Mesendoderm (in vitro differentiated cells): ENCODE measurements at regions not wholly inside any gene's neighbourhood (a gene's known extent, or its start where the extent isn't known, plus 50 kb on each side); places are given as distances from the start of the nearest gene placed in this dataset.

Experiments used
- DNase-seq: peaks from one replicate; pipeline ENCODE4 v3.0.0; 2013
- H2AK5ac ChIP-seq: 2 replicates; pipeline ENCODE4 v1.6.1; 2013; ENCODE audit warnings: low read length, inconsistent platforms
- H2BK120ac ChIP-seq: 2 replicates; pipeline ENCODE4 v1.6.1; 2013; ENCODE audit warnings: low read depth, mild to moderate bottlenecking, low read length, moderate library complexity, mixed read lengths
- H2BK15ac ChIP-seq: replicated peaks from 2 replicates; pipeline ENCODE4 v1.6.1; 2013; ENCODE audit warnings: low read depth, mild to moderate bottlenecking, moderate library complexity
- H2BK5ac ChIP-seq: 2 replicates; pipeline ENCODE4 v1.6.1; 2013; ENCODE audit warnings: low read length, inconsistent platforms
- H3K18ac ChIP-seq: 2 replicates; pipeline ENCODE4 v1.6.1; 2013; ENCODE audit warnings: mild to moderate bottlenecking, low read length, mixed read lengths
- H3K23ac ChIP-seq: one replicate; pipeline ENCODE4 v1.6.1; 2013; ENCODE audit warnings: low read length
- H3K27ac ChIP-seq: 2 replicates; pipeline ENCODE4 v1.5.1; 2013; ENCODE audit warnings: low read depth, mild to moderate bottlenecking, inconsistent platforms, low read length, moderate library complexity
- H3K27me3 ChIP-seq: 2 replicates; pipeline ENCODE4 v1.6.1; 2013; ENCODE audit warnings: low read length, control low read depth, mild to moderate bottlenecking, inconsistent platforms; ENCODE audit not compliant: insufficient read depth, poor library complexity
- H3K36me3 ChIP-seq: 2 replicates; pipeline ENCODE4 v1.6.1; 2013; ENCODE audit warnings: low read length, inconsistent platforms; ENCODE audit not compliant: control insufficient read depth, insufficient read depth
- H3K4ac ChIP-seq: one replicate; pipeline ENCODE4 v1.6.1; 2013; ENCODE audit warnings: low read depth, mild to moderate bottlenecking, low read length, moderate library complexity
- H3K4me1 ChIP-seq: 2 replicates; pipeline ENCODE4 v1.6.1; 2013; ENCODE audit warnings: low read depth, low read length, inconsistent platforms; ENCODE audit not compliant: control insufficient read depth
- H3K4me2 ChIP-seq: 2 replicates; pipeline ENCODE4 v1.6.1; 2013; ENCODE audit warnings: low read length
- H3K4me3 ChIP-seq: 2 replicates; pipeline ENCODE4 v1.5.1; 2013; ENCODE audit warnings: mild to moderate bottlenecking, low read length
- H3K56ac ChIP-seq: one replicate; pipeline ENCODE4 v1.6.1; 2013; ENCODE audit warnings: low read length
- H3K79me1 ChIP-seq: 2 replicates; pipeline ENCODE4 v1.6.1; 2013; ENCODE audit warnings: low read length, inconsistent platforms
- H3K79me2 ChIP-seq: 2 replicates; pipeline ENCODE4 v1.6.1; 2013; ENCODE audit warnings: mild to moderate bottlenecking, low read length; ENCODE audit not compliant: control insufficient read depth, insufficient read depth
- H3K9ac ChIP-seq: 2 replicates; pipeline ENCODE4 v1.6.1; 2013; ENCODE audit warnings: low read length, inconsistent platforms
- H4K5ac ChIP-seq: one replicate; pipeline ENCODE4 v1.6.1; 2013; ENCODE audit warnings: low read length
- H4K8ac ChIP-seq: one replicate; pipeline ENCODE4 v1.6.1; 2013; ENCODE audit warnings: low read depth, mild to moderate bottlenecking, control low read depth, low read length, moderate library complexity
- WGBS: extraction: QIAGEN DNeasy Blood & Tissue Kit; methylation state at CpG from one replicate; pipeline ENCODE4 v1.1.7; 2013; ENCODE audit warnings: low lambda C conversion rate, missing lambda C conversion rate; ENCODE audit not compliant: insufficient coverage; ENCODE audit errors: extremely low coverage; 5-methylcytosine and 5-hydroxymethylcytosine counted together

GRCh38 chr1:82507011-82507410 lies 706.3 kb downstream of the ADGRL2 start:
- no peak for DNase-seq
- no peak overlapping the region for H3K56ac ChIP-seq
- H4K8ac ChIP-seq: no peak overlapping the region
- no peaks in the 10 kb centered on the region for H3K79me2 ChIP-seq
- H3K27me3 ChIP-seq: no peaks in the 10 kb centered on the region
- no peak overlapping the region for H3K27ac ChIP-seq
- no peaks in the 10 kb centered on the region for H3K4me1 ChIP-seq
- H3K9ac ChIP-seq: no peak overlapping the region
- H3K23ac ChIP-seq: no peak overlapping the region
- H3K4ac ChIP-seq: no peak overlapping the region
- no peak overlapping the region for H2BK5ac ChIP-seq
- H3K4me3 ChIP-seq: no peak overlapping the region
- H2BK120ac ChIP-seq: no peak overlapping the region
- no peak overlapping the region for H2BK15ac ChIP-seq
- no peak overlapping the region for H4K5ac ChIP-seq
- WGBS: no CpG with 5 or more reads among the region's 1 CpG
- H3K4me2 ChIP-seq: no peak overlapping the region
- no peak overlapping the region for H2AK5ac ChIP-seq
- no peaks in the 10 kb centered on the region for H3K36me3 ChIP-seq
- H3K18ac ChIP-seq: no peak overlapping the region
- H3K79me1 ChIP-seq: no peaks in the 10 kb centered on the region

GRCh38 chr1:82503822-82504221 lies 703.1 kb downstream of the ADGRL2 start:
- H3K27ac ChIP-seq: no peak overlapping the region
- no peak overlapping the region for H2BK5ac ChIP-seq
- no peak overlapping the region for H3K23ac ChIP-seq
- H3K56ac ChIP-seq: no peak overlapping the region
- no peaks in the 10 kb centered on the region for H3K27me3 ChIP-seq
- H2BK120ac ChIP-seq: no peak overlapping the region
- H2AK5ac ChIP-seq: no peak overlapping the region
- no peaks in the 10 kb centered on the region for H3K79me2 ChIP-seq
- H3K4ac ChIP-seq: no peak overlapping the region
- no peak overlapping the region for H2BK15ac ChIP-seq
- H4K5ac ChIP-seq: no peak overlapping the region
- H3K4me3 ChIP-seq: no peak overlapping the region
- no peak overlapping the region for H3K4me2 ChIP-seq
- no peaks in the 10 kb centered on the region for H3K36me3 ChIP-seq
- H4K8ac ChIP-seq: no peak overlapping the region
- no peak overlapping the region for H3K18ac ChIP-seq
- no peak overlapping the region for H3K9ac ChIP-seq
- no CpG with 5 or more reads among the region's 1 CpG for WGBS
- H3K4me1 ChIP-seq: no peaks in the 10 kb centered on the region
- no peak for DNase-seq
- H3K79me1 ChIP-seq: no peaks in the 10 kb centered on the region

GRCh38 chr1:82499022-82499421 lies 698.3 kb downstream of the ADGRL2 start:
- Histone ChIP-seq H3K4me2 (no peak overlapping the region), H3K56ac (no peak overlapping the region), H3K36me3 (no peaks in the 10 kb centered on the region), H3K79me2 (no peaks in the 10 kb centered on the region), H3K27me3 (no peaks in the 10 kb centered on the region), H3K79me1 (no peaks in the 10 kb centered on the region), H4K5ac (no peak overlapping the region), H2AK5ac (no peak overlapping the region), H2BK120ac (no peak overlapping the region), H3K9ac (no peak overlapping the region), H3K4me1 (no peaks in the 10 kb centered on the region), H3K4ac (no peak overlapping the region), H2BK15ac (no peak overlapping the region), H3K27ac (no peak overlapping the region), H2BK5ac (no peak overlapping the region), H3K4me3 (no peak overlapping the region), H4K8ac (no peak overlapping the region), H3K23ac (no peak overlapping the region), H3K18ac (no peak overlapping the region)
- DNase-seq: no peak

GRCh38 chr1:82494117-82494516 lies 693.4 kb downstream of the ADGRL2 start:
- WGBS: no CpG with 5 or more reads among the region's 3 CpGs

GRCh38 chr1:82492159-82492558 lies 691.4 kb downstream of the ADGRL2 start:
- H2BK120ac ChIP-seq: no peak overlapping the region
- no peak overlapping the region for H3K9ac ChIP-seq
- no peaks in the 10 kb centered on the region for H3K79me1 ChIP-seq
- no peak overlapping the region for H2BK5ac ChIP-seq
- no peak overlapping the region for H4K5ac ChIP-seq
- no peaks in the 10 kb centered on the region for H3K36me3 ChIP-seq
- no peak overlapping the region for H3K56ac ChIP-seq
- DNase-seq: no peak
- no peak overlapping the region for H3K4me2 ChIP-seq
- H4K8ac ChIP-seq: no peak overlapping the region
- no peak overlapping the region for H3K27ac ChIP-seq
- no peaks in the 10 kb centered on the region for H3K79me2 ChIP-seq
- no CpG with 5 or more reads among the region's 2 CpGs for WGBS
- no peak overlapping the region for H2AK5ac ChIP-seq
- no peak overlapping the region for H2BK15ac ChIP-seq
- H3K23ac ChIP-seq: no peak overlapping the region
- H3K4me3 ChIP-seq: no peak overlapping the region
- H3K4me1 ChIP-seq: no peaks in the 10 kb centered on the region
- no peak overlapping the region for H3K4ac ChIP-seq
- no peaks in the 10 kb centered on the region for H3K27me3 ChIP-seq
- H3K18ac ChIP-seq: peak overlapping the region; percentile 75

More at GRCh38 chr1:82494117-82494516, 693.4 kb downstream of the ADGRL2 start:
- Histone ChIP-seq H3K9ac (no peak overlapping the region), H2BK15ac (no peak overlapping the region), H2AK5ac (no peak overlapping the region), H2BK5ac (no peak overlapping the region), H3K4me3 (no peak overlapping the region), H3K27me3 (no peaks in the 10 kb centered on the region), H4K8ac (no peak overlapping the region), H3K23ac (no peak overlapping the region), H3K27ac (no peak overlapping the region), H3K4me1 (no peaks in the 10 kb centered on the region), H2BK120ac (no peak overlapping the region), H3K56ac (no peak overlapping the region), H3K18ac (no peak overlapping the region), H4K5ac (no peak overlapping the region), H3K36me3 (no peaks in the 10 kb centered on the region), H3K79me2 (no peaks in the 10 kb centered on the region), H3K4ac (no peak overlapping the region), H3K79me1 (no peaks in the 10 kb centered on the region), H3K4me2 (no peak overlapping the region)
- DNase-seq: no peak

GRCh38 chr1:82491301-82492048 lies 690.7 kb downstream of the ADGRL2 start:
- no peak overlapping the region for H2AK5ac ChIP-seq
- H3K27me3 ChIP-seq: no peaks in the 10 kb centered on the region
- H3K36me3 ChIP-seq: no peaks in the 10 kb centered on the region
- no peak overlapping the region for H3K18ac ChIP-seq
- no peak for DNase-seq
- H2BK15ac ChIP-seq: no peak overlapping the region
- H4K5ac ChIP-seq: no peak overlapping the region
- H2BK120ac ChIP-seq: no peak overlapping the region
- no peak overlapping the region for H3K23ac ChIP-seq
- no peak overlapping the region for H3K56ac ChIP-seq
- no peaks in the 10 kb centered on the region for H3K79me2 ChIP-seq
- no peak overlapping the region for H3K9ac ChIP-seq
- no peak overlapping the region for H3K4me3 ChIP-seq
- no peak overlapping the region for H3K4ac ChIP-seq
- H3K4me2 ChIP-seq: no peak overlapping the region
- H2BK5ac ChIP-seq: no peak overlapping the region
- H3K27ac ChIP-seq: no peak overlapping the region
- WGBS: no CpG with 5 or more reads among the region's 2 CpGs
- H3K4me1 ChIP-seq: peaks cover 2% of the 10 kb centered on the region
- H3K79me1 ChIP-seq: no peaks in the 10 kb centered on the region
- no peak overlapping the region for H4K8ac ChIP-seq
